Bone marrow (tissue), 2 donors: ENCODE measurements at regions not wholly inside any gene's neighbourhood (a gene's known extent, or its start where the extent isn't known, plus 50 kb on each side); places are given as distances from the start of the nearest gene placed in this dataset.
A peak's percentile ranks its signal among the peaks of the same experiment; 100 is the strongest.

Source experiments
- DNase-seq, 2 donors: peaks; one replicate each; lab custom pipeline; 2025; lab: John Stamatoyannopoulos, UW

- DNase-seq: peak; percentile 58 to 64
Observed at GRCh38 chr14:106872611-106873446, 1346.4 kb downstream of the TMEM121 start.

GRCh38 chr14:106874350-106874749, 1348.0 kb downstream of the TMEM121 start:
- DNase-seq: peak in 1 of 2 donors; percentile 53

- DNase-seq: peak in 1 of 2 donors; percentile 62
Observed at GRCh38 chr14:106875503-106875902, 1349.1 kb downstream of the TMEM121 start.

GRCh38 chr14:106876711-106877110, 1350.3 kb downstream of the TMEM121 start:
- DNase-seq: no peak

GRCh38 chr14:106877517-106877916, 1351.1 kb downstream of the TMEM121 start:
- no peak for DNase-seq

- peak in 1 of 2 donors; percentile 69 for DNase-seq
Observed at GRCh38 chr14:106879241-106879640, 1352.9 kb downstream of the TMEM121 start.

- DNase-seq: no peak
Observed at GRCh38 chr14:106883218-106883692, 1356.9 kb downstream of the TMEM121 start.
